ENCODE measurements at regions not wholly inside any gene's neighbourhood (a gene's known extent, or its start where the extent isn't known, plus 50 kb on each side); places are given as distances from the start of the nearest gene placed in this dataset.

GRCh38 chr10:118108194-118109026 lies 61.7 kb upstream of the RAB11FIP2 start:
- no peaks in the 10 kb centered on the region for H3K36me3 ChIP-seq (ENCODE audit: insufficient read depth, low read length)
- H3K9ac ChIP-seq (ENCODE audit: low read depth, low read length), result no peak overlapping the region; the same call in 1 of the 2 replicates
- H3K9me3 ChIP-seq (ENCODE audit: control insufficient read depth, insufficient read depth, low read length), result no peaks in the 10 kb centered on the region; the same call in 1 of the 2 replicates
- no peaks in the 10 kb centered on the region for H3K4me1 ChIP-seq (ENCODE audit: insufficient read depth, low read length)

DNA sequence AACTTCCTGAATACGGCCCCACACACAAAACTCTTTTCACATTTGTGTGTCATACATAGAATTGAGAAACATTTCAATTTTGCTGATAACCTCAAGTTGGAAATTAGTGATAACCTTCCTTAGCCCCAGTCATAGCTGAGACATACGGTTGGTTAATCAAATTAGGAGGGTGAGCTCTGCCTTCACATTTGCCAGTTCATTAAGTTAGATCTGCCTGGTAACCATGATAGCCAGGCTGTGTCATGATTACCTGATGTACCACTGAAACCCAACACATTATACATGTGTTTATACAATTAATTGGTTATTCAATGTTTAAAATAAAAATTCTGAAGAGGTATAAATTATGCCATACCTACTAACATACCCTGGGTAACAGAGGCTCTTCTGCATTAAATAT lies 60.8 kb upstream of the RAB11FIP2 start:
- Histone ChIP-seq H3K9ac (ENCODE audit: low read depth, low read length) (no peak overlapping the region), H3K4me1 (ENCODE audit: insufficient read depth, low read length) (no peaks in the 10 kb centered on the region), H3K36me3 (ENCODE audit: insufficient read depth, low read length) (no peaks in the 10 kb centered on the region), H3K9me3 (ENCODE audit: control insufficient read depth, insufficient read depth, low read length) (no peaks in the 10 kb centered on the region; the same call in 1 of the 2 replicates)

GRCh38 chr10:118107040-118107439 lies 60.3 kb upstream of the RAB11FIP2 start:
- Histone ChIP-seq H3K36me3 (ENCODE audit: insufficient read depth, low read length) (no peaks in the 10 kb centered on the region), H3K4me1 (ENCODE audit: insufficient read depth, low read length) (no peaks in the 10 kb centered on the region), H3K9me3 (ENCODE audit: control insufficient read depth, insufficient read depth, low read length) (no peaks in the 10 kb centered on the region; the same call in 1 of the 2 replicates), H3K9ac (ENCODE audit: low read depth, low read length) (no peak overlapping the region)

DNA sequence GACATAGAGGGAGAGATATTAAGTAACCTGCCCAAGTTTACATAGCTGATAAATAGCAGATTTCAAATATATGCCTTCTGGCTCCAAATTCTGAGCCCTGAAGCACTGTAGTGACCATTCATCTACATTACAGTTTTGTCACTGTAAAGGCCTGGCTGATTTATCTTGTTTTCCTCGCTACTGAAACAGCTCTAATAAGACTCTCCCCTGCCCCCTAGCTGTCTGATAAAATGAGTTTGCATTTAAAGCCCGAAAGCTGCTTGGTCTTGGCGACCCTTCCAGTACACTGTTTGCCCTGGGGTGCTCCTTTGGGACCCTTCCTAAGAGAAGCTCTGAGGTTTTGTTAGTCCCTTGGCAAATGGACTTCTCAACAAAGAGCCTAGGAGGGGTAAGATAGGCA lies 59.7 kb upstream of the RAB11FIP2 start:
- no peak overlapping the region for H3K9ac ChIP-seq (ENCODE audit: low read depth, low read length)

DNA sequence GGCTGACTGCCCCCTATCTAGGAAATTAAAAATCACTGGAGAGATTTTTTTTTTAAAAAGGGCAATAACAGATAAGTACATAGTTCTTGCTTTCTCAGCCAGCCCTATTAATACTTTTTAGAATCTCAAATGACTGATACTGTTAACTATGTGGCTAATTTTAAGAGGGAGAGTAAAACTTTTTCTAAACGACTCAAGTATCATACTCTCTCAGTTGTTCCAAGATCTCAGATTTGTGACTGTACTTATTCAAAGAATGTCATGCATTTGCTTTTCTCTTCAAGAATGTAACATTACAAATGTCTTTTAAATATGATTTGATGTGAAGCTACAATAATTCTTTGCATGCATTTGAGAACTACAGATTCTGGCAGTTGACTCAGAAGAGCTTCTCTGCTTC lies 55.4 kb upstream of the RAB11FIP2 start:
- Histone ChIP-seq H3K9me3 (ENCODE audit: control insufficient read depth, insufficient read depth, low read length) (no peaks in the 10 kb centered on the region), H3K36me3 (ENCODE audit: insufficient read depth, low read length) (no peaks in the 10 kb centered on the region), H3K4me1 (ENCODE audit: insufficient read depth, low read length) (no peaks in the 10 kb centered on the region), H3K9ac (ENCODE audit: low read depth, low read length) (no peak overlapping the region)

More for the DNA sequence above, 59.7 kb upstream of the RAB11FIP2 start:
- no peaks in the 10 kb centered on the region for H3K36me3 ChIP-seq (ENCODE audit: insufficient read depth, low read length)
- no peaks in the 10 kb centered on the region for H3K4me1 ChIP-seq (ENCODE audit: insufficient read depth, low read length)
- H3K9me3 ChIP-seq (ENCODE audit: control insufficient read depth, insufficient read depth, low read length), result no peaks in the 10 kb centered on the region; the same call in 1 of the 2 replicates

DNA sequence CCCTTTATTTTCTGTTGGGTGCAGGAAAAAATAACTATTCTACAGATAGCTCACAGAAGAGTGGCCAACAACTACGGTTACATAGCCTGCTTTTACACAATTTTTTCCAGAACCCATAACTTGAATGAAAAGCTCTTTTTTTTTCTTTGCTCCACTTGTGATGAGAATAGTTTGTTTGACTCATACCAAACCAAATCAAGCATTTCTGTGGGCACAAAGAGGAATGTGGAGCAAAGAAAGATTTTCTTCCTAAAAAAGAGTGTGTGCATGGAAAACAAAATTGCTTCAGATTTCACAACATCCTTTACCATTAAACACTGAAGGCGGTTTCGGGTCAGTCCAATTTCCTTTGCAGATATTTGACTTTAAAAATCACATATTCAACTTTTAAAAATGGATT lies 54.8 kb upstream of the RAB11FIP2 start:
- Histone ChIP-seq H3K9me3 (ENCODE audit: control insufficient read depth, insufficient read depth, low read length) (no peaks in the 10 kb centered on the region), H3K36me3 (ENCODE audit: insufficient read depth, low read length) (no peaks in the 10 kb centered on the region), H3K9ac (ENCODE audit: low read depth, low read length) (no peak overlapping the region), H3K4me1 (ENCODE audit: insufficient read depth, low read length) (no peaks in the 10 kb centered on the region)

All from ES-I3 (cell line).